Endothelial cell of umbilical vein (primary cell): ENCODE measurements at regions not wholly inside any gene's neighbourhood (a gene's known extent, or its start where the extent isn't known, plus 50 kb on each side); places are given as distances from the start of the nearest gene placed in this dataset.

Experiments
- BruUV-seq: library from RNA; stranded (reverse); fragments of 400-500 nt; replicated peaks from 2 replicates; lab custom pipeline; 2021; lab: Mats Ljungman, UMichigan
- CTCF ChIA-PET: fragments of 300-600, 350-600 bp; sonication (Branson Sonifier 250); formaldehyde crosslinking; loops from one replicate; lab custom pipeline; 2021; ENCODE audit warnings: antibody characterized with exemption, inconsistent platforms; lab: Charles Lee
- POLR2A ChIA-PET: fragments of 300-600, 350-600 bp; sonication (Branson Sonifier 250); formaldehyde crosslinking; loops from one replicate; lab custom pipeline; 2021; ENCODE audit warnings: antibody characterized with exemption, inconsistent platforms; lab: Charles Lee
- DNase-seq: peaks from one replicate; pipeline ENCODE4 v3.0.0-alpha.2; 2011; ENCODE audit warnings: low read depth, low spot score
- FAIRE-seq: peaks from 2 replicates; lab custom pipeline; 2011; peaks lifted over from hg19 to GRCh38; lab: Jason Lieb, UNC
- H2AFZ ChIP-seq: 2 replicates; pipeline ENCODE4 v1.6.0; 2012; ENCODE audit warnings: low read depth, low read length, control low read depth, inconsistent platforms
- H3K27ac ChIP-seq: 2 replicates; pipeline ENCODE4 v1.5.1; 2011; ENCODE audit warnings: low read depth, mild to moderate bottlenecking, control low read depth, low read length, moderate library complexity; ENCODE audit not compliant: insufficient read depth
- H3K27me3 ChIP-seq, 2 experiments: 2 replicates each; pipeline versions ENCODE4 v1.6.0 to v1.6.1; 2011; ENCODE audit warnings: low read length in 2 of 2, mixed read lengths in 1 of 2; ENCODE audit not compliant: control insufficient read depth in 2 of 2, insufficient read depth in 2 of 2
- H3K36me3 ChIP-seq, 2 experiments: 2 replicates in 1 of 2; 3 replicates in 1 of 2; pipeline ENCODE4 v1.5.1; 2011; ENCODE audit warnings: low read length in 2 of 2, mild to moderate bottlenecking in 1 of 2, moderate library complexity in 1 of 2; ENCODE audit not compliant: control insufficient read depth in 2 of 2, insufficient read depth in 2 of 2; ENCODE audit errors: extremely low read depth in 1 of 2
- H3K4me1 ChIP-seq: 3 replicates; pipeline ENCODE4 v1.5.1; 2011; ENCODE audit warnings: mild to moderate bottlenecking, low read length; ENCODE audit not compliant: control insufficient read depth, insufficient read depth; ENCODE audit errors: extremely low read depth
- H3K4me2 ChIP-seq: 2 replicates; pipeline ENCODE4 v1.6.1; 2011; ENCODE audit warnings: low read length, control low read depth, mixed read lengths; ENCODE audit not compliant: insufficient read depth
- H3K4me3 ChIP-seq, 3 experiments: fragments of 200-600 bp in 1 of 3; sonication (generic), shearing (Covaris generic) in 1 of 3; replicated peaks in 1 of 3; 2 replicates each; pipeline ENCODE4 v1.5.1; 2011 to 2016; ENCODE audit warnings: control low read depth in 3 of 3, low read length in 3 of 3, mild to moderate bottlenecking in 2 of 3, inconsistent platforms in 1 of 3, low read depth in 1 of 3, moderate library complexity in 1 of 3; ENCODE audit not compliant: insufficient read depth in 1 of 3
- H3K79me2 ChIP-seq: 2 replicates; pipeline ENCODE4 v1.6.0; 2012; ENCODE audit warnings: low read length, inconsistent platforms; ENCODE audit not compliant: control insufficient read depth, insufficient read depth
- H3K9ac ChIP-seq: replicated peaks from 2 replicates; pipeline ENCODE3; 2011; ENCODE audit warnings: low read length, control low read depth; ENCODE audit not compliant: insufficient read depth; ENCODE audit errors: extremely low read depth
- H3K9me1 ChIP-seq: replicated peaks from 3 replicates; pipeline ENCODE4 v1.6.0; 2011; ENCODE audit warnings: mild to moderate bottlenecking, low read length; ENCODE audit not compliant: control insufficient read depth, insufficient read depth; ENCODE audit errors: extremely low read depth
- H3K9me3 ChIP-seq: replicated peaks from 2 replicates; pipeline ENCODE4 v1.5.1; 2012; ENCODE audit warnings: low read length, inconsistent platforms; ENCODE audit not compliant: control insufficient read depth, insufficient read depth
- H4K20me1 ChIP-seq: replicated peaks from 2 replicates; pipeline ENCODE3; 2011; ENCODE audit warnings: mild to moderate bottlenecking, low read length; ENCODE audit not compliant: control insufficient read depth, insufficient read depth; ENCODE audit errors: extremely low read depth
- EZH2 ChIP-seq: IDR thresholded peaks from 2 replicates; pipeline ENCODE4 v1.6.1; 2012; ENCODE audit warnings: borderline replicate concordance, low read depth, mild to moderate bottlenecking, moderate library complexity, low read length, inconsistent platforms; ENCODE audit not compliant: severe bottlenecking
- FOS ChIP-seq: IDR thresholded peaks from 2 replicates; pipeline ENCODE4 v1.6.1; 2011; ENCODE audit warnings: mild to moderate bottlenecking, low read length, moderate library complexity, borderline replicate concordance; ENCODE audit not compliant: insufficient read depth
- GATA2 ChIP-seq: IDR thresholded peaks from 2 replicates; pipeline ENCODE4 v1.7.0; 2011; ENCODE audit warnings: low read depth, mild to moderate bottlenecking, moderate library complexity, mixed read lengths, low read length; ENCODE audit not compliant: insufficient read length, insufficient read depth
- JUN ChIP-seq: IDR thresholded peaks from 2 replicates; pipeline ENCODE4 v1.6.1; 2011; ENCODE audit warnings: borderline replicate concordance, low read depth; ENCODE audit not compliant: insufficient read length, insufficient read depth
- MAX ChIP-seq: IDR thresholded peaks from 2 replicates; pipeline ENCODE4 v1.6.1; 2011; ENCODE audit not compliant: insufficient read depth, insufficient read length
- MYC ChIP-seq: IDR thresholded peaks from one replicate; pipeline ENCODE4 v1.6.1; 2011; ENCODE audit warnings: mild to moderate bottlenecking, low read depth, low read length
- POLR2A ChIP-seq: IDR thresholded peaks from 2 replicates; pipeline ENCODE4 v1.6.1; 2012; ENCODE audit warnings: low read depth, mild to moderate bottlenecking, control low read depth, low read length
- POLR2AphosphoS5 ChIP-seq: IDR thresholded peaks from 2 replicates; pipeline ENCODE4 v1.6.1; 2012; ENCODE audit warnings: low read depth, mild to moderate bottlenecking, control low read depth, low read length, moderate library complexity; ENCODE audit not compliant: insufficient read depth
- dilution Hi-C: fragments of 300-500 bp; cut with MboI; formaldehyde crosslinking; loops from one replicate; pipeline ENCODE4 v1.15.0; 2019; ENCODE audit warnings: low sequenced_read_pairs; ENCODE audit not compliant: extremely low pct_ligation_motif_present
- intact Hi-C: fragments of 100-400 bp; cut with micrococcal nuclease; formaldehyde crosslinking; loops from one replicate; pipeline ENCODE4 v1.10.0; 2022
- TF ChIP-seq, protein P1 (sequence below), 2 donors: IDR thresholded peaks; 1 replicate in 1 of 2; 2 replicates in 1 of 2; pipeline ENCODE4 v1.5.1; 2011; ENCODE audit warnings: low read length in 2 of 2, mild to moderate bottlenecking in 2 of 2, moderate library complexity in 2 of 2, control low read depth in 1 of 2, inconsistent platforms in 1 of 2, low read depth in 1 of 2; ENCODE audit not compliant: insufficient read depth in 1 of 2; ENCODE audit errors: extremely low read depth in 1 of 2

GRCh38 chr2:5867056-5867455 is 174.9 kb downstream of the SOX11 start:
- BruUV-seq, result no TSS peak
- H3K27ac ChIP-seq, result no peak overlapping the region
- no peaks in the 10 kb centered on the region for H3K79me2 ChIP-seq
- ChIA-PET POLR2A (no interaction called here), CTCF (no interaction called here)
- no peak overlapping the region for H2AFZ ChIP-seq
- dilution Hi-C loops (no loop called here), intact Hi-C loops (no loop called here)
- H3K9me3 ChIP-seq, result peaks cover 9% of the 10 kb centered on the region
- H3K9ac ChIP-seq, result no peak overlapping the region
- TF ChIP-seq JUN (no peak), FOS (no peak), GATA2 (no peak), EZH2 (no peak), POLR2A (no peak), MAX (no peak), POLR2AphosphoS5 (no peak), MYC (no peak)
- TF ChIP-seq, protein P1, sequence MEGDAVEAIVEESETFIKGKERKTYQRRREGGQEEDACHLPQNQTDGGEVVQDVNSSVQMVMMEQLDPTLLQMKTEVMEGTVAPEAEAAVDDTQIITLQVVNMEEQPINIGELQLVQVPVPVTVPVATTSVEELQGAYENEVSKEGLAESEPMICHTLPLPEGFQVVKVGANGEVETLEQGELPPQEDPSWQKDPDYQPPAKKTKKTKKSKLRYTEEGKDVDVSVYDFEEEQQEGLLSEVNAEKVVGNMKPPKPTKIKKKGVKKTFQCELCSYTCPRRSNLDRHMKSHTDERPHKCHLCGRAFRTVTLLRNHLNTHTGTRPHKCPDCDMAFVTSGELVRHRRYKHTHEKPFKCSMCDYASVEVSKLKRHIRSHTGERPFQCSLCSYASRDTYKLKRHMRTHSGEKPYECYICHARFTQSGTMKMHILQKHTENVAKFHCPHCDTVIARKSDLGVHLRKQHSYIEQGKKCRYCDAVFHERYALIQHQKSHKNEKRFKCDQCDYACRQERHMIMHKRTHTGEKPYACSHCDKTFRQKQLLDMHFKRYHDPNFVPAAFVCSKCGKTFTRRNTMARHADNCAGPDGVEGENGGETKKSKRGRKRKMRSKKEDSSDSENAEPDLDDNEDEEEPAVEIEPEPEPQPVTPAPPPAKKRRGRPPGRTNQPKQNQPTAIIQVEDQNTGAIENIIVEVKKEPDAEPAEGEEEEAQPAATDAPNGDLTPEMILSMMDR (IDR thresholded peaks at IDR 0.05; ENCODE audit: extremely low read depth in 1 of 2, insufficient read depth in 1 of 2, low read depth in 1 of 2, low read length in 2 of 2), result no peak
- no peaks in the 10 kb centered on the region for H3K36me3 ChIP-seq
- H3K9me1 ChIP-seq, result no peaks in the 10 kb centered on the region
- no peak for FAIRE-seq
- no peaks in the 10 kb centered on the region for H3K27me3 ChIP-seq
- no peaks in the 10 kb centered on the region for H3K4me1 ChIP-seq
- H3K4me2 ChIP-seq, result no peak overlapping the region
- no peak for DNase-seq
- H4K20me1 ChIP-seq, result no peaks in the 10 kb centered on the region
- H3K4me3 ChIP-seq, result no peak overlapping the region
